BJ (cell line): ENCODE measurements at regions not wholly inside any gene's neighbourhood (a gene's known extent, or its start where the extent isn't known, plus 50 kb on each side); places are given as distances from the start of the nearest gene placed in this dataset.

Source experiments
- CTCF ChIA-PET: fragments of 350-600 bp; formaldehyde crosslinking; extraction: SDS; loops from one replicate; lab custom pipeline; 2021; ENCODE audit warnings: antibody characterized with exemption, inconsistent platforms; lab: Yijun Ruan, JAX
- POLR2A ChIA-PET: fragments of 300-600 bp; sonication (Branson Sonifier 250); formaldehyde crosslinking; extraction: SDS; loops from one replicate; lab custom pipeline; 2021; ENCODE audit warnings: antibody characterized with exemption; lab: Charles Lee
- DNase-seq: peaks from one replicate; pipeline ENCODE4 v3.0.0-alpha.2; 2011; ENCODE audit warnings: low read depth
- H3K27me3 ChIP-seq: 2 replicates; pipeline ENCODE4 v1.6.0; 2011; ENCODE audit warnings: low read length; ENCODE audit not compliant: control insufficient read depth, insufficient read depth
- H3K36me3 ChIP-seq: 2 replicates; pipeline ENCODE4 v1.5.1; 2011; ENCODE audit warnings: low read length; ENCODE audit not compliant: control insufficient read depth, insufficient read depth
- H3K4me3 ChIP-seq: 2 replicates; pipeline ENCODE4 v1.5.1; 2011; ENCODE audit warnings: low read depth, mild to moderate bottlenecking, control low read depth, low read length
- CTCF ChIP-seq: IDR thresholded peaks from 2 replicates; pipeline ENCODE4 v1.5.1; 2011; ENCODE audit warnings: low read depth, mild to moderate bottlenecking, control low read depth, inconsistent platforms, low read length, moderate library complexity; ENCODE audit not compliant: insufficient read depth

- Histone ChIP-seq H3K27me3 (no peaks in the 10 kb centered on the region), H3K4me3 (no peak overlapping the region), H3K36me3 (no peaks in the 10 kb centered on the region)
- ChIA-PET POLR2A (no interaction called here), CTCF (no interaction called here)
- TF ChIP-seq CTCF, result no peak
- DNase-seq, result no peak
Observed at GRCh38 chr17:71063127-71063526, 893.8 kb downstream of the KCNJ2 start.

GRCh38 chr17:71063559-71063958 is 894.2 kb downstream of the KCNJ2 start:
- no peak for TF ChIP-seq CTCF
- H3K4me3 ChIP-seq, result no peak overlapping the region
- ChIA-PET POLR2A (no interaction called here), CTCF (no interaction called here)
- no peaks in the 10 kb centered on the region for H3K36me3 ChIP-seq
- H3K27me3 ChIP-seq, result no peaks in the 10 kb centered on the region
- no peak for DNase-seq

GRCh38 chr17:71067669-71068407 is 898.5 kb downstream of the KCNJ2 start:
- no peak for DNase-seq
- CTCF ChIA-PET, result no interaction called here
- no peak overlapping the region for H3K4me3 ChIP-seq
- H3K36me3 ChIP-seq, result no peaks in the 10 kb centered on the region
- H3K27me3 ChIP-seq, result no peaks in the 10 kb centered on the region
- POLR2A ChIA-PET, result no interaction called here
- no peak for TF ChIP-seq CTCF

DNA sequence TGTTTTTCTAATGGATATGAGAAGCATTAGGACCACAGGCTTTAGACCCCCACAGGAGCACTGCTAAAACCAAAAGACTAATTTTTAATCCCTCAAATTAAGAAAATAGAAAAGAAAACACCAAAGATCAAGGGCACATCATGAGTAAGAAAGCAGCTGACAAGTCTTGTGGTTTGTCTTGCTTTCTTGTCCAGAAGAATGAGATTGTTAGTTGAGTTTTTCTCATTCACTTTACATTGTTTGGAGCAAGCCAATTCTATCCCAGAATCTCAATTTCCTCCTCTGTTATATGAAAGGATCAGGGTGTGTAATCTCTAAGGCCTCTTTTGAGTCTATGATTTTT is 899.0 kb downstream of the KCNJ2 start:
- H3K4me3 ChIP-seq, result no peak overlapping the region
- ChIA-PET CTCF (no interaction called here), POLR2A (no interaction called here)
- no peaks in the 10 kb centered on the region for H3K36me3 ChIP-seq
- no peak for TF ChIP-seq CTCF
- H3K27me3 ChIP-seq, result no peaks in the 10 kb centered on the region
- no peak for DNase-seq

- ChIA-PET POLR2A (no interaction called here), CTCF (no interaction called here)
- no peak for DNase-seq
- H3K36me3 ChIP-seq, result no peaks in the 10 kb centered on the region
- H3K4me3 ChIP-seq, result no peak overlapping the region
- no peaks in the 10 kb centered on the region for H3K27me3 ChIP-seq
- no peak for TF ChIP-seq CTCF
Observed at GRCh38 chr17:71071041-71071440, 901.7 kb downstream of the KCNJ2 start.
